Sigmoid colon (tissue), 4 donors: ENCODE measurements at regions not wholly inside any gene's neighbourhood (a gene's known extent, or its start where the extent isn't known, plus 50 kb on each side); places are given as distances from the start of the nearest gene placed in this dataset.

Experiments used
- CTCF ChIP-seq, 4 experiments: fragments of 450-650 bp in 3 of 4; fragments of 200-600 bp in 1 of 4; IDR thresholded peaks; one replicate each; pipeline ENCODE4 v1.5.1; 2016 to 2019; ENCODE audit warnings: antibody characterized with exemption in 4 of 4, mild to moderate bottlenecking in 3 of 4, moderate library complexity in 2 of 4
- EP300 ChIP-seq, 4 donors: sonication (generic); formaldehyde crosslinking; IDR thresholded peaks; one replicate each; pipeline ENCODE4 v1.6.1; 2017; ENCODE audit warnings: antibody characterized with exemption in 4 of 4

GRCh38 chr3:178915365-178915764 is 156.2 kb downstream of the ZMAT3 start:
- TF ChIP-seq CTCF (IDR thresholded peaks at IDR 0.05) (no peak), EP300 (IDR thresholded peaks at IDR 0.05) (no peak)
